Suppressor macrophage (primary cell): ENCODE measurements at regions not wholly inside any gene's neighbourhood (a gene's known extent, or its start where the extent isn't known, plus 50 kb on each side); places are given as distances from the start of the nearest gene placed in this dataset.
"Not testable (repeated sequence)": the region's sequence is repeated elsewhere in the genome, so short reads cannot be mapped to it uniquely, and the experiment has no call there.

ENCODE experiments used
- DNase-seq, 4 experiments: peaks; one replicate each; pipeline ENCODE4 v3.0.0-alpha.2; 2020 to 2022

DNA sequence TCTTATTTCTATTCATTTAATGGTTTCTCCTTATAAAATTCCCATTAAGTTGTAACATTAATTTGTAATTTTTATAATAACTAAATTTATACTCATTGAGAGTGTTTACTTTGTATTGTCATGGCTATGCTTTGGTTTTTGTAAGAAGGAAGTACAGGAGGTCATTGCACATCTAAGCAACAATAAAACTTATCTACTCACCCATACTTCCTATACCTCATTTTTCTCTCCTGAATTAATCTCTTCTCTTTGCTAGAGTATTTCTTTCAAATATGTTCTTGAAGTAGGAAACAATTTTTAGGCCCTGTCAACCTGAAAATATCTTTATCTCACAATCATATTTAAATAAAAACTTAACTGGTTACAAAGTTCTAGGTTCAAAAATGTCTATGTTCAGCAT, 95.4 kb upstream of the WDR11 start:
- DNase-seq, result peak in 2 of 4 experiments; percentile 16 to 34

- peak; percentile 70 to 91 (median 82) for DNase-seq
Measured at GRCh38 chr10:120760253-120760652, 90.9 kb upstream of the WDR11 start.

DNA sequence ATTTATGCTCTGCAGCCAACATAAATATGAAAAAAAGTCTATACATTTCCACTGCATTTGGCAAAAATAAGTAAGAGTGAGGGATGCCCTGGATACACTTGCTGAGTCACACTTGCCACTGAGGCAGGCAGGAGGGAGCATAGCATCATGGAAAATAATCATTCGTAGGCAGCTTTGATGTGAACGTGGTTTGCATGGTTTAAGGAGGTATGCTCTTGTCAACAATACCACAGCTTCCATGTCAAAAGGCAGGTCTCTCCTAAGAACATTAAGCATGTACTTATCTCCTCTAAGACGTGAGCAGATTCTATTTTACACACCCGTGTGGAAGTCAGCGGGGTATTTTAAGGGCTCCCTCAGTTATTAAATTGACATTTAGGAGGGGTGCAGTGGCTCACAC, 89.2 kb upstream of the WDR11 start:
- no peak for DNase-seq

GRCh38 chr10:120765226-120765803, 85.8 kb upstream of the WDR11 start:
- peak in 3 of 4 experiments; percentile 37 to 57 (median 53) for DNase-seq

DNA sequence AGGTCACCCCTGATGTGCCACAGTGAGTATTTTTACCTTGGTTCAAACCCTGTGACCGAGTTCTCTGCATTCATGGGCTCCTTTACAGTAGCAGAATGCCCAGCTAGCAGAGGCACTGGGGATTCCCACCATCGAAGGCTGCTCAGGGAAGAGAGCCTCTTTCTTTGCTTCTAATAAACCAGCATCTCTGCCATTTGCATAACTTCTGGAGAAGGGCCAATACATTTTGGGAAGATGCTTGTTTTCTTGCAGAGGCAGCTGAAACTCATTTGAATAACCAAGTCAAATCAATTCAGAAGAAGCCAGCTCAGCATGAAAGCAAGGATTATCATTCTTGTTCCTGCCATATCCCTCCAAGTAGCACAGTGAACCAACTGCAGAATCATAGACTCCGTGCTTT, 82.9 kb upstream of the WDR11 start:
- no peak for DNase-seq

- no peak for DNase-seq
Measured at GRCh38 chr10:120770496-120770895, 80.7 kb upstream of the WDR11 start.

DNA sequence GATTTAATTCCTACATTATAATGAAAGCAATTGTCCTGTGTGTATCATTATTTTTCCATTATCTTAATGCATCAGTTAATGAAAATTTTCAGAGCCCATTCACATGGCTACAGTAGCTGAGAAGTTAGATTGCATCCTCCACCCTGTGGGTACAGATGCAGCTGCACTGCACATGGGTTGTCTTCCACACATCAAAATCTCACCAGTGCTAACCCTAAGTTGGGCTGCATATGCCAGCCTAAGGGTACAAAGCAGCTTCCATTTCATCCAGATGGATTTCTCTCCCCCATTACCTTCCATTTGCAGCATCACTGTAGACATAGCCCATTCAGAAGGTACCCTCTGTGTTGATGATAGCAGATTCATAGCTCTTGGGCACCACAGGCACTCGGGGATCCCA, 74.7 kb upstream of the WDR11 start:
- DNase-seq, result no peak

- DNase-seq, result no peak
Measured at GRCh38 chr10:120782336-120782735, 68.8 kb upstream of the WDR11 start.

- DNase-seq, result no peak
Measured at GRCh38 chr10:120783098-120783497, 68.1 kb upstream of the WDR11 start.

GRCh38 chr10:120783867-120784266, 67.3 kb upstream of the WDR11 start:
- DNase-seq, result peak in 2 of 4 experiments; percentile 40 to 44

- DNase-seq, result no peak
Measured at GRCh38 chr10:120788771-120789170, 62.4 kb upstream of the WDR11 start.

- peak; percentile 55 to 87 (median 68) for DNase-seq
Measured at GRCh38 chr10:120789303-120790203, 61.6 kb upstream of the WDR11 start.

GRCh38 chr10:120791316-120791715, 59.8 kb upstream of the WDR11 start:
- peak; percentile 35 to 76 (median 63) for DNase-seq

- no peak for DNase-seq
Measured at GRCh38 chr10:120793088-120793487, 58.1 kb upstream of the WDR11 start.

DNA sequence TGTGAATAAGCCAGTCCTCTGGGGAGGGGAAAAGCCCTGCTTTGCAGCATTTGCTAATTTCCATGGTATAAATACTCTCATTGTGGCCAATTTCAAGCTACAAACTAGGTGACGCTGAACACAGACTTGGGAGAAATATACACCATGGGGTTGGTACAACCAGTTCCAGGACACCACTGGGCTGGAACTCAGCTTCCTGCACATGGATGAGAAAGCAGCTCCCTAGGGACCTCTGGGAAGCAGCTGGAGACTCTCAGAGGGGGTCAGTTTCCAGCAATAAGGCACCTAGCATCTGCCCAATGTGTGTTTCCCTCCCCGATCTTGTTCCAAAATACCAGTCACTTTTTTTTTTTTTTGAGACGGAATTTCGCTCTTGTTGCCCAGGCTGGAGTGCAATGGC, 56.8 kb upstream of the WDR11 start:
- no peak for DNase-seq

DNA sequence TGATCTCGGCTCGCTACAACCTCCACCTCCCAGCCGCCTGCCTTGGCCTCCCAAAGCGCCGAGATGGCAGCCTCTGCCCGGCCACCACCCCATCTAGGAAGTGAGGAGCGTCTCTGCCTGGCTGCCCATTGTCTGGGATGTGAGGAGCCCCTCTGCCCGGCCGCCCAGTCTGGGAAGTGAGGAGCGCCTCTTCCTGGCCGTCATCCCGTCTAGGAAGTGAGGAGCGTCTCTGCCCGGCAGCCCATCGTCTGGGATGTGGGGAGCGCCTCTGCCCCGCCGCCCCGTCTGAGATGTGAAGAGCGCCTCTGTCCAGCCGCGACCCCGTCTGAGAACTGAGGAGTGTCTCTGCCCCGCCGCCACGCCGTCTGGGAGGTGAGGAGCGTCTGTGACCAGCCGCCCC, 52.9 kb upstream of the WDR11 start:
- not testable (repeated sequence) for DNase-seq

- peak in 3 of 4 experiments; percentile 16 to 35 (median 25) for DNase-seq
Measured at GRCh38 chr10:120799849-120800248, 51.3 kb upstream of the WDR11 start.

DNA sequence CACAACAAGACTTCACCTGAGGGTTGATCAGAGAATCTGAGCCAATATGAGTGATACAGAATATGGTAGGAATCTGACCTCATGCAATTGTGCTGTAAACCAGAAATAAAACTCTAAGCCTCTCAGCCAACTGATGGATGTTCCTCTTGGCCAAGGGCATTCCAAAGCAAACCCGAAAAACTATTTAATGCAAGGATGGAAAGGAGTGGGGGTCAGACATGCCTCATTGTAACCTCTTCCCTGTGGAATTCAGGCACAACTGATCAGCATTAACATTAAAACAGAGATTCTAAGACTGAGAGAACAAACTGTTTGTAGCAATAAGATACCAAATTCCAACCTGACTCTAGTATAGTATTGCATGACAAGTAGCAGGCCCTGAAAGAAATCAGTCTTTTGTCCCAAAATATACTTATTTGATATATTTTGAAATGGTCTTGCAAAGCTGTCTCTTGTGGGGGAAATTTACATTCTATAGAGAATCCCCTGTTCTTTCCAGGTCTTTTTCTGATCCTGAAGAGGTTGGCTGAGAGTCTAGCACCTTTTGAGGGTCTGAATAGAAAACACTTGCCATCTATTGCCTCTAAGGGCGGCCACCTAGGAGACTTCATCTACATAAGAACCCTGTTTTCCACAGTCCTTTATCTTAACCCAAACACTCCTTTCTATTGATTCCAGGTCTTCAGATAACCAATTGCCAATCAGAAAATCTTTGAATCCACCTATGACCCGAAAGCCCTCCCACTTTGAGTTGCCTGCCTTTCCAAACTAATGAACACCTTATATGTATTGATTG, 50.4 kb upstream of the WDR11 start:
- DNase-seq, result no peak
